Body of pancreas (tissue), 4 donors: ENCODE measurements at regions not wholly inside any gene's neighbourhood (a gene's known extent, or its start where the extent isn't known, plus 50 kb on each side); places are given as distances from the start of the nearest gene placed in this dataset.

Experiments used
- POLR2A ChIP-seq, 3 donors: fragments of 450-650 bp; IDR thresholded peaks; one replicate each; pipeline ENCODE4 v1.6.1; 2016; ENCODE audit warnings: antibody characterized with exemption in 3 of 3, mild to moderate bottlenecking in 2 of 3
- TF ChIP-seq, protein P1 (sequence below), 7 experiments: fragments of 450-650 bp in 4 of 7; fragments of 200-600 bp in 3 of 7; sonication (generic) in 3 of 7; IDR thresholded peaks; one replicate each; pipeline ENCODE4 v1.5.1; 2016 to 2019; ENCODE audit warnings: antibody characterized with exemption in 7 of 7

- TF ChIP-seq, protein P1, sequence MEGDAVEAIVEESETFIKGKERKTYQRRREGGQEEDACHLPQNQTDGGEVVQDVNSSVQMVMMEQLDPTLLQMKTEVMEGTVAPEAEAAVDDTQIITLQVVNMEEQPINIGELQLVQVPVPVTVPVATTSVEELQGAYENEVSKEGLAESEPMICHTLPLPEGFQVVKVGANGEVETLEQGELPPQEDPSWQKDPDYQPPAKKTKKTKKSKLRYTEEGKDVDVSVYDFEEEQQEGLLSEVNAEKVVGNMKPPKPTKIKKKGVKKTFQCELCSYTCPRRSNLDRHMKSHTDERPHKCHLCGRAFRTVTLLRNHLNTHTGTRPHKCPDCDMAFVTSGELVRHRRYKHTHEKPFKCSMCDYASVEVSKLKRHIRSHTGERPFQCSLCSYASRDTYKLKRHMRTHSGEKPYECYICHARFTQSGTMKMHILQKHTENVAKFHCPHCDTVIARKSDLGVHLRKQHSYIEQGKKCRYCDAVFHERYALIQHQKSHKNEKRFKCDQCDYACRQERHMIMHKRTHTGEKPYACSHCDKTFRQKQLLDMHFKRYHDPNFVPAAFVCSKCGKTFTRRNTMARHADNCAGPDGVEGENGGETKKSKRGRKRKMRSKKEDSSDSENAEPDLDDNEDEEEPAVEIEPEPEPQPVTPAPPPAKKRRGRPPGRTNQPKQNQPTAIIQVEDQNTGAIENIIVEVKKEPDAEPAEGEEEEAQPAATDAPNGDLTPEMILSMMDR (IDR thresholded peaks at IDR 0.05): no peak
- TF ChIP-seq POLR2A (IDR thresholded peaks at IDR 0.05): no peak
Measured at GRCh38 chr6:132016396-132016795, 65.2 kb upstream of the CCN2 start.
